ENCODE measurements at regions not wholly inside any gene's neighbourhood (a gene's known extent, or its start where the extent isn't known, plus 50 kb on each side); places are given as distances from the start of the nearest gene placed in this dataset.

GRCh38 chr13:109636736-109637135 lies 149.6 kb downstream of the IRS2 start:
- no peak for TF ChIP-seq ZFX (IDR thresholded peaks at IDR 0.05)
- TF ChIP-seq CTCF (conservative IDR thresholded peaks at IDR 0.05) = no peak
